Spleen (tissue), 11 donors: ENCODE measurements at regions not wholly inside any gene's neighbourhood (a gene's known extent, or its start where the extent isn't known, plus 50 kb on each side); places are given as distances from the start of the nearest gene placed in this dataset.

ENCODE experiments used
- DNase-seq: peaks from one replicate; pipeline ENCODE4 v3.0.0-alpha.2; 2020
- H3K27ac ChIP-seq, 8 donors: fragments of 200-600 bp; sonication (generic) in 7 of 8; 1 replicate in 4 of 8; 2 replicates in 4 of 8; pipeline versions ENCODE4 v1.5.0 to v1.8.0; 2016 to 2021; ENCODE audit warnings: inconsistent platforms in 4 of 8, mild to moderate bottlenecking in 4 of 8, moderate library complexity in 1 of 8
- H3K27me3 ChIP-seq, 7 donors: fragments of 200-600 bp; sonication (generic) in 6 of 7; replicated peaks in 1 of 7; 1 replicate in 4 of 7; 2 replicates in 3 of 7; pipeline versions ENCODE4 v1.5.0 to v1.8.0; 2016 to 2021; ENCODE audit warnings: inconsistent platforms in 3 of 7, mild to moderate bottlenecking in 1 of 7
- H3K36me3 ChIP-seq, 6 donors: fragments of 200-600 bp; sonication (generic) in 5 of 6; 1 replicate in 4 of 6; 2 replicates in 2 of 6; pipeline versions ENCODE4 v1.5.0 to v1.8.0; 2016 to 2021; ENCODE audit warnings: inconsistent platforms in 2 of 6
- H3K4me1 ChIP-seq, 6 donors: fragments of 200-600 bp; sonication (generic) in 5 of 6; 1 replicate in 3 of 6; 2 replicates in 3 of 6; pipeline versions ENCODE4 v1.5.0 to v1.8.0; 2016 to 2021; ENCODE audit warnings: inconsistent platforms in 3 of 6
- H3K4me3 ChIP-seq, 8 donors: fragments of 200-600 bp; sonication (generic) in 7 of 8; 1 replicate in 4 of 8; 2 replicates in 4 of 8; pipeline versions ENCODE4 v1.5.0 to v1.8.0; 2016 to 2021; ENCODE audit warnings: inconsistent platforms in 4 of 8, mild to moderate bottlenecking in 4 of 8, moderate library complexity in 2 of 8
- H3K9me3 ChIP-seq, 8 donors: fragments of 200-600 bp; sonication (generic) in 7 of 8; 1 replicate in 4 of 8; 2 replicates in 4 of 8; pipeline versions ENCODE4 v1.5.0 to v1.8.0; 2016 to 2021; ENCODE audit warnings: inconsistent platforms in 4 of 8
- POLR2A ChIP-seq, 3 donors: fragments of 450-650 bp; IDR thresholded peaks; one replicate each; pipeline ENCODE4 v1.5.1; 2017; ENCODE audit warnings: antibody characterized with exemption in 3 of 3, mild to moderate bottlenecking in 1 of 3
- POLR2AphosphoS5 ChIP-seq, 3 donors: sonication (generic); formaldehyde crosslinking; IDR thresholded peaks; one replicate each; pipeline ENCODE4 v1.5.1; 2017; ENCODE audit warnings: antibody characterized with exemption in 3 of 3
- WGBS, 5 donors: extraction: QIAGEN DNeasy Blood & Tissue Kit in 3 of 5; methylation state at CpG; one replicate each; pipeline versions ENCODE4 v1.1.5 to v1.1.7; 2013 to 2018; 5-methylcytosine and 5-hydroxymethylcytosine counted together
- intact Hi-C: fragments of 100-400 bp; cut with DNase I; formaldehyde crosslinking; loops from one replicate; pipeline ENCODE4 v1.15.0; 2023; ENCODE audit warnings: low total_unique reads
- TF ChIP-seq, protein P1 (sequence below), 11 experiments: fragments of 200-600 bp in 7 of 11; fragments of 450-650 bp in 4 of 11; sonication (generic) in 4 of 11; IDR thresholded peaks in 8 of 11; conservative IDR thresholded peaks in 3 of 11; 1 replicate in 7 of 11; 2 replicates in 4 of 11; pipeline versions ENCODE4 v1.4.0 to v1.8.0; 2016 to 2021; ENCODE audit warnings: antibody characterized with exemption in 11 of 11, inconsistent platforms in 4 of 11, mild to moderate bottlenecking in 1 of 11
- donor health status: healthy with polysubstance abuse.
- donor health status: DM: no; HTN: no; CAD: no; lungs with moderate emphysema.
- donor health status: DM: no; HTN: no; CAD: no.
- donor health status: Bipolar disorder and iron deficiency.
- donor health status: healthy.
- donor health status: DM: no; HTN: no; CAD: no.
- donor health status: DM: yes; HTN: yes; CAD: no.

DNA sequence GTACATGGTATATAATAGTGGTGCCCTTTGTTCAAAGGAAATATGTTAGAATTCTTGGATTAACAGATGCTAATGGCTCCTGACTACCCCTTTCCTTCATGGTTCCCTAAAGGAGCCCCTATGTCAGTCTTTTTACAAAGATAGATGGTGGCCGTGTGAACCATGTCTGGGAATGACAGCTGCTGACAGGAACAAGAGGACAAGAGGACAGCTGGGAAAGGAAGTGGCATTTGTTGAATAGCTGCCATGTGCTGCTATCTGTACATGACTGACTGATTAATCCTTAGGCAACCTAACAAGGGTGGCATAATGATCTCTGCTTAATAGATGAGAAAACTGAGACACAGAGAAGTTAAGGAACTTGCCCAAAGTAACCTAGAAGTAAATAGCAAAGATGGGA is 321.7 kb downstream of the ZNF621 start:
- Histone ChIP-seq H3K4me3 (no peak overlapping the region), H3K27me3 (no peaks in the 10 kb centered on the region), H3K9me3 (peaks cover 0 to 9% (median 0%) of the 10 kb centered on the region in 8 donors), H3K27ac (no peak overlapping the region), H3K36me3 (no peaks in the 10 kb centered on the region), H3K4me1 (peaks cover 0 to 12% (median 2%) of the 10 kb centered on the region in 6 donors)
- WGBS, 5 donors: 53 to 90% (median 70%) methylated on average over 1 of the region's 1 CpG
- intact Hi-C loops: no loop called here
- TF ChIP-seq, protein P1, sequence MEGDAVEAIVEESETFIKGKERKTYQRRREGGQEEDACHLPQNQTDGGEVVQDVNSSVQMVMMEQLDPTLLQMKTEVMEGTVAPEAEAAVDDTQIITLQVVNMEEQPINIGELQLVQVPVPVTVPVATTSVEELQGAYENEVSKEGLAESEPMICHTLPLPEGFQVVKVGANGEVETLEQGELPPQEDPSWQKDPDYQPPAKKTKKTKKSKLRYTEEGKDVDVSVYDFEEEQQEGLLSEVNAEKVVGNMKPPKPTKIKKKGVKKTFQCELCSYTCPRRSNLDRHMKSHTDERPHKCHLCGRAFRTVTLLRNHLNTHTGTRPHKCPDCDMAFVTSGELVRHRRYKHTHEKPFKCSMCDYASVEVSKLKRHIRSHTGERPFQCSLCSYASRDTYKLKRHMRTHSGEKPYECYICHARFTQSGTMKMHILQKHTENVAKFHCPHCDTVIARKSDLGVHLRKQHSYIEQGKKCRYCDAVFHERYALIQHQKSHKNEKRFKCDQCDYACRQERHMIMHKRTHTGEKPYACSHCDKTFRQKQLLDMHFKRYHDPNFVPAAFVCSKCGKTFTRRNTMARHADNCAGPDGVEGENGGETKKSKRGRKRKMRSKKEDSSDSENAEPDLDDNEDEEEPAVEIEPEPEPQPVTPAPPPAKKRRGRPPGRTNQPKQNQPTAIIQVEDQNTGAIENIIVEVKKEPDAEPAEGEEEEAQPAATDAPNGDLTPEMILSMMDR (IDR thresholded peaks at IDR 0.05 in 8 of 11, conservative IDR thresholded peaks at IDR 0.05 in 3 of 11): no peak
- TF ChIP-seq POLR2AphosphoS5 (IDR thresholded peaks at IDR 0.05) (no peak), POLR2A (IDR thresholded peaks at IDR 0.05) (no peak)
- DNase-seq: no peak

DNA sequence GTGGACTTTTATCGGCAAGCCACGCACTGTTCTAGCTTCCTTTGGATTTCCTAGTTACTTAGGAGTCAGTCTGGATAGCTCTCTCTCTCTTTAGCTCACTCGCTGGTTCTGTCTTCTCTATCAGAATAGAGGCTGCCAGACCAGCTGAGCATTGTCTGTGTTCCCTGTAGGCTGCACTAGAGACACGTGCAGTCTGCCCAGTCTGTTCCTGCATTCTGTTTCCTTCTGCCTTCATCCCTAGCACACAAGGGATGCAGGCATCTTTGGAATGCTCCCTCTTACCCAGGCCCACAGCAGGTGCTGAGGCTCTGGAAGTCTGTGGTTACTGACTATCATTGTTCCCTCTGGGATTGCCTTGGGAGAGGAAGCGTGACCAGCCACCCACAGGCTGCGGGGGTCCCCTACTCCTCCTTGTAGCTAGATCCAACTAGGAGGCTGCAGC is 322.8 kb downstream of the ZNF621 start:
- H3K9me3 ChIP-seq: peaks cover 0 to 9% (median 0%) of the 10 kb centered on the region in 8 donors
- H3K4me1 ChIP-seq: peaks cover 0 to 12% (median 2%) of the 10 kb centered on the region in 6 donors
- H3K4me3 ChIP-seq: no peak overlapping the region
- H3K36me3 ChIP-seq: no peaks in the 10 kb centered on the region
- WGBS, 5 donors: 81 to 83% (median 83%) methylated on average over 6 of the region's 6 CpGs
- H3K27me3 ChIP-seq: no peaks in the 10 kb centered on the region
- TF ChIP-seq POLR2AphosphoS5 (IDR thresholded peaks at IDR 0.05) (no peak), POLR2A (IDR thresholded peaks at IDR 0.05) (no peak)
- TF ChIP-seq, protein P1 (IDR thresholded peaks at IDR 0.05 in 8 of 11, conservative IDR thresholded peaks at IDR 0.05 in 3 of 11): no peak
- H3K27ac ChIP-seq: no peak overlapping the region
- DNase-seq: no peak
- intact Hi-C loops: no loop called here

DNA sequence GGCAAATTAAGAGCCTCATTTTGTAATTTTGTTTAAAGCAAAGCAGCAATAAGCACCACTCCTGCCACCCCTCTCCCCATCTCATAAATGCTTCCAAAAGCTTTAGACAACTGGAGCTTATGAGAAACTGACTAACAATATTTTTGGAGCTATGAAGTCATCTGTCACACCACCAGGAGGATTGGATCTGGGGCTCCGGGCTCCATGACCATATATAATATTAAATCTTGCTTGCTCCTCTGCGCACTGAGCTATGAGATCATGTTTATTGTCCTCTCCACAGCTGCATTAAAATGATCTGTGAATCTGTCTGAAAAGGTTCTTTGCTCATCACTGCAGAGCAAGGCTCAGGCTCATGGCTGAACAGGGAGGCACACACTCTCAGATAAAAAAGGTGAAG is 323.7 kb downstream of the ZNF621 start:
- no peak for DNase-seq
- TF ChIP-seq POLR2A (IDR thresholded peaks at IDR 0.05) (no peak), POLR2AphosphoS5 (IDR thresholded peaks at IDR 0.05) (no peak)
- TF ChIP-seq, protein P1 (IDR thresholded peaks at IDR 0.05 in 8 of 11, conservative IDR thresholded peaks at IDR 0.05 in 3 of 11): no peak
- no peaks in the 10 kb centered on the region for H3K27me3 ChIP-seq
- H3K4me3 ChIP-seq: no peak overlapping the region
- 89 to 95% (median 93%) methylated on average over 2 of the region's 2 CpGs for WGBS, 5 donors
- H3K27ac ChIP-seq: no peak overlapping the region
- H3K9me3 ChIP-seq: peaks cover 0 to 9% (median 0%) of the 10 kb centered on the region in 8 donors
- no peaks in the 10 kb centered on the region for H3K36me3 ChIP-seq
- peaks cover 0 to 11% (median 2%) of the 10 kb centered on the region in 6 donors for H3K4me1 ChIP-seq
- intact Hi-C loops: no loop called here

DNA sequence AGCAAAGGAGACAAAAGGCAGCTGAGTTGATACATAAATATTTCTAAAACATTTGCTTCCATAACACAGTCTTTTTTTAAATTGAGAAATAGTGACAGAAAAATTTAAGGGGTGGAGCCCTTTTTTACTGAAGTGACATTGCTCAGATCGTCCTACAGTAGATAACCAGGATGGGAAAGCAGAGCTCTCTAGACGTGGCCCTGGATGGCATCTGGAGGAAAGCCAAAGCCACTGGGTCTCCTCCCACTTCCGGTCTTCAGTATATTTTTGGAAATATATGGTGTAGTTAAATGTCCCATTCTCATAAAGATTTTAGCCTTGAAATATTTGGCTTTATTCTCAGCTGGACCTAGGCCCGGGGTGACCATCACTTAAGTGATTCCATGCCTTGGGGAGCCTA is 326.1 kb downstream of the ZNF621 start:
- TF ChIP-seq POLR2AphosphoS5 (IDR thresholded peaks at IDR 0.05) (no peak), POLR2A (IDR thresholded peaks at IDR 0.05) (no peak)
- Histone ChIP-seq H3K4me1 (peaks cover 0 to 6% (median 0%) of the 10 kb centered on the region in 6 donors), H3K36me3 (no peaks in the 10 kb centered on the region), H3K4me3 (no peak overlapping the region), H3K27ac (no peak overlapping the region), H3K9me3 (peaks cover 0 to 3% (median 0%) of the 10 kb centered on the region in 8 donors), H3K27me3 (no peaks in the 10 kb centered on the region)
- WGBS, 5 donors: 19 to 26% (median 25%) methylated on average over 4 of the region's 4 CpGs
- no peak for DNase-seq
- intact Hi-C loops: no loop called here

DNA sequence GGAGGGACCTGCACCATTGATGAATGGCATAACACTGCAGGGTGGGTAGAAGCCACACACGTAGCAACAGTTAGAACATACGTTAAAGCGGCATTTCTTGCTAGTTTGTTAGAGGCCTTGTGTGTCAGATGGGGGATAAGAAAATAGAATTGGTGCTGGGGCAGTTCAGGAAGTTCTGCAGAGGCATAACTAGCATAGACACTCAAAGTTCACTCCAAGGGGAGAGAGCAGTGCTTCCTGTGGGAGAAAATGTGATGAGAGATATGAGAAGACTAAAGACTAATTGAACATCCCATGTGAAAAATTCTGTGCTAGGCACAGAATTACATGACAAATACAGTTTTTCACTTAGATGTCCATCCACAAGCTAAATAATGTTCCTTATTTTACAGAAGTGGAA is 327.1 kb downstream of the ZNF621 start:
- no peak for TF ChIP-seq POLR2AphosphoS5 (IDR thresholded peaks at IDR 0.05)
- TF ChIP-seq, protein P1 (IDR thresholded peaks at IDR 0.05 in 8 of 11, conservative IDR thresholded peaks at IDR 0.05 in 3 of 11): no peak
- no peak for TF ChIP-seq POLR2A (IDR thresholded peaks at IDR 0.05)
- intact Hi-C loops: no loop called here
- no peak overlapping the region for H3K4me3 ChIP-seq
- DNase-seq: no peak
- no peaks in the 10 kb centered on the region for H3K27me3 ChIP-seq
- no peak overlapping the region for H3K27ac ChIP-seq
- H3K9me3 ChIP-seq: no peaks in the 10 kb centered on the region
- H3K4me1 ChIP-seq: peaks cover 0 to 6% (median 0%) of the 10 kb centered on the region in 6 donors
- no peaks in the 10 kb centered on the region for H3K36me3 ChIP-seq
- 61 to 80% (median 71%) methylated on average over 3 of the region's 3 CpGs for WGBS, 5 donors
